H1 (cell line): ENCODE measurements at regions not wholly inside any gene's neighbourhood (a gene's known extent, or its start where the extent isn't known, plus 50 kb on each side); places are given as distances from the start of the nearest gene placed in this dataset.

Source experiments
- CTCF ChIA-PET: fragments of 300-600 bp; sonication (Branson Sonifier 250); formaldehyde crosslinking; loops from one replicate; lab custom pipeline; 2021; ENCODE audit not compliant: partially characterized antibody; lab: Charles Lee
- POLR2A ChIA-PET: fragments of 300-600 bp; sonication (Branson Sonifier 250); formaldehyde crosslinking; loops from one replicate; lab custom pipeline; 2021; ENCODE audit warnings: inconsistent platforms; ENCODE audit not compliant: partially characterized antibody; lab: Charles Lee
- DNase-seq, 2 experiments: peaks; one replicate each; pipeline versions ENCODE4 v3.0.0 to v3.0.0-alpha.2; 2010 to 2022; ENCODE audit warnings: low spot score in 2 of 2, low read depth in 1 of 2, mixed read lengths in 1 of 2
- FAIRE-seq: peaks from 2 replicates; lab custom pipeline; 2011; peaks lifted over from hg19 to GRCh38; lab: Jason Lieb, UNC
- H2AFZ ChIP-seq: 2 replicates; pipeline ENCODE4 v1.8.1; 2012; ENCODE audit warnings: low read length, inconsistent platforms
- H2AK5ac ChIP-seq: 2 replicates; pipeline ENCODE4 v1.6.1; 2013; ENCODE audit warnings: low read depth, low read length
- H2BK120ac ChIP-seq: replicated peaks from 2 replicates; pipeline ENCODE3; 2013; ENCODE audit warnings: low read depth, low read length, inconsistent platforms
- H2BK12ac ChIP-seq: 2 replicates; pipeline ENCODE4 v1.6.1; 2013; ENCODE audit warnings: low read depth, low read length
- H2BK15ac ChIP-seq: 2 replicates; pipeline ENCODE4 v1.6.1; 2013; ENCODE audit warnings: low read length
- H2BK20ac ChIP-seq: 2 replicates; pipeline ENCODE4 v1.6.1; 2013; ENCODE audit warnings: low read length
- H2BK5ac ChIP-seq: 2 replicates; pipeline ENCODE4 v1.6.1; 2013; ENCODE audit warnings: low read depth, low read length
- H3K14ac ChIP-seq: 2 replicates; pipeline ENCODE4 v1.6.1; 2013; ENCODE audit warnings: inconsistent platforms; ENCODE audit not compliant: insufficient read length
- H3K18ac ChIP-seq: 2 replicates; pipeline ENCODE4 v1.6.1; 2013; ENCODE audit warnings: low read length; ENCODE audit errors: extremely low read depth
- H3K23ac ChIP-seq: 2 replicates; pipeline ENCODE4 v1.6.1; 2013; ENCODE audit warnings: inconsistent platforms; ENCODE audit not compliant: insufficient read length
- H3K23me2 ChIP-seq: 2 replicates; pipeline ENCODE4 v1.6.1; 2013; ENCODE audit warnings: low read depth, low read length
- H3K27ac ChIP-seq: 2 replicates; pipeline ENCODE4 v1.6.1; 2011; ENCODE audit warnings: low read depth, low read length, inconsistent platforms
- H3K27me3 ChIP-seq, 4 experiments: replicated peaks in 1 of 4; 1 replicate in 1 of 4; 2 replicates in 3 of 4; pipeline versions ENCODE4 v1.6.1 to v1.8.1; 2011 to 2013; ENCODE audit warnings: low read length in 3 of 4, mild to moderate bottlenecking in 3 of 4, inconsistent platforms in 2 of 4, mixed read lengths in 2 of 4, moderate library complexity in 1 of 4; ENCODE audit not compliant: control insufficient read depth in 3 of 4, insufficient read depth in 3 of 4; ENCODE audit errors: extremely low read depth in 1 of 4
- H3K36me3 ChIP-seq, 4 experiments: 2 replicates each; pipeline versions ENCODE4 v1.6.1 to v1.8.1; 2011 to 2013; ENCODE audit warnings: mild to moderate bottlenecking in 4 of 4, low read length in 3 of 4, moderate library complexity in 2 of 4, control low read depth in 1 of 4, inconsistent platforms in 1 of 4; ENCODE audit not compliant: insufficient read depth in 4 of 4, control insufficient read depth in 2 of 4
- H3K4ac ChIP-seq: replicated peaks from 2 replicates; pipeline ENCODE3; 2013; ENCODE audit warnings: low read length, low read depth, mixed read lengths, inconsistent platforms; ENCODE audit not compliant: insufficient read length
- H3K4me1 ChIP-seq, 4 experiments: replicated peaks in 1 of 4; 1 replicate in 1 of 4; 2 replicates in 3 of 4; pipeline versions ENCODE4 v1.6.1 to v1.8.1; 2011 to 2013; ENCODE audit warnings: low read length in 3 of 4, inconsistent platforms in 2 of 4, mixed read lengths in 1 of 4; ENCODE audit not compliant: insufficient read depth in 4 of 4, control insufficient read depth in 3 of 4
- H3K4me2 ChIP-seq, 2 experiments: 2 replicates each; pipeline versions ENCODE4 v1.6.1 to v1.8.1; 2011 to 2013; ENCODE audit warnings: low read depth in 2 of 2, low read length in 2 of 2, control low read depth in 1 of 2, inconsistent platforms in 1 of 2, mild to moderate bottlenecking in 1 of 2; ENCODE audit not compliant: insufficient read depth in 1 of 2
- H3K4me3 ChIP-seq, 4 experiments: fragments of 200-600, 300-600 bp in 1 of 4; sonication (generic), shearing (Covaris generic), sonication (Bioruptor Twin) in 1 of 4; 2 replicates each; pipeline versions ENCODE4 v1.5.1 to v1.8.1; 2011 to 2016; ENCODE audit warnings: low read length in 4 of 4, low read depth in 3 of 4, control low read depth in 2 of 4, inconsistent platforms in 2 of 4, mild to moderate bottlenecking in 2 of 4, mixed read lengths in 1 of 4, moderate library complexity in 1 of 4; ENCODE audit not compliant: insufficient read depth in 2 of 4; ENCODE audit errors: extremely low read depth in 1 of 4
- H3K56ac ChIP-seq: replicated peaks from 2 replicates; pipeline ENCODE3; 2013; ENCODE audit warnings: low read depth, mild to moderate bottlenecking, mixed read lengths, low read length, inconsistent platforms; ENCODE audit not compliant: insufficient read length
- H3K79me1 ChIP-seq: 2 replicates; pipeline ENCODE4 v1.6.1; 2013; ENCODE audit warnings: low read depth, low read length, control low read depth
- H3K79me2 ChIP-seq, 2 experiments: 2 replicates each; pipeline versions ENCODE4 v1.6.1 to v1.8.1; 2012 to 2013; ENCODE audit warnings: low read length in 2 of 2, mild to moderate bottlenecking in 2 of 2, inconsistent platforms in 1 of 2; ENCODE audit not compliant: insufficient read depth in 2 of 2, control insufficient read depth in 1 of 2
- H3K9ac ChIP-seq, 4 experiments: replicated peaks in 1 of 4; 1 replicate in 1 of 4; 2 replicates in 3 of 4; pipeline versions ENCODE4 v1.6.1 to v1.8.1; 2011 to 2013; ENCODE audit warnings: low read depth in 3 of 4, low read length in 3 of 4, control low read depth in 2 of 4, mild to moderate bottlenecking in 2 of 4, moderate library complexity in 2 of 4, inconsistent platforms in 1 of 4; ENCODE audit errors: extremely low read depth in 1 of 4
- H3K9me3 ChIP-seq, 2 experiments: 2 replicates each; pipeline versions ENCODE4 v1.6.1 to v1.8.1; 2012 to 2013; ENCODE audit warnings: mild to moderate bottlenecking in 2 of 2, moderate library complexity in 2 of 2, control low read depth in 1 of 2, inconsistent platforms in 1 of 2, low read depth in 1 of 2, low read length in 1 of 2, mixed read lengths in 1 of 2; ENCODE audit not compliant: insufficient read depth in 2 of 2
- H4K20me1 ChIP-seq, 2 experiments: replicated peaks in 1 of 2; 2 replicates each; pipeline versions ENCODE3 to v1.8.1; 2011 to 2013; ENCODE audit warnings: inconsistent platforms in 2 of 2, low read length in 2 of 2, mild to moderate bottlenecking in 1 of 2; ENCODE audit not compliant: insufficient read depth in 2 of 2, control insufficient read depth in 1 of 2
- H4K5ac ChIP-seq: 2 replicates; pipeline ENCODE4 v1.6.1; 2013; ENCODE audit warnings: low read length, low read depth, mixed read lengths, inconsistent platforms; ENCODE audit not compliant: insufficient read length
- H4K8ac ChIP-seq: 2 replicates; pipeline ENCODE4 v1.8.0; 2013; ENCODE audit warnings: mild to moderate bottlenecking, moderate library complexity, low read length, inconsistent platforms; ENCODE audit not compliant: insufficient read depth; ENCODE audit errors: extremely low read depth
- H4K91ac ChIP-seq: replicated peaks from 2 replicates; pipeline ENCODE3; 2013; ENCODE audit warnings: low read length, mixed read lengths, inconsistent platforms; ENCODE audit not compliant: insufficient read length
- ASH2L ChIP-seq: fragments of 200-600, 300-600 bp; sonication (generic); IDR thresholded peaks from one replicate; pipeline ENCODE4 v1.7.1; 2017; ENCODE audit warnings: low read length
- EGR1 ChIP-seq: IDR thresholded peaks from 2 replicates; pipeline ENCODE4 v1.6.1; 2011; ENCODE audit warnings: low read depth, low read length, borderline replicate concordance
- JUN ChIP-seq: IDR thresholded peaks from 2 replicates; pipeline ENCODE4 v1.6.1; 2011; ENCODE audit warnings: low read depth, mild to moderate bottlenecking, improper control_type of control experiment, low read length
- NANOG ChIP-seq: IDR thresholded peaks from 2 replicates; pipeline ENCODE4 v1.6.1; 2011; ENCODE audit warnings: low read length, low read depth, mild to moderate bottlenecking, inconsistent platforms; ENCODE audit not compliant: insufficient read depth, poor library complexity, severe bottlenecking
- RFX5 ChIP-seq: IDR thresholded peaks from 2 replicates; pipeline ENCODE4 v1.6.1; 2011; ENCODE audit warnings: low read depth, low read length, improper control_type of control experiment, borderline replicate concordance
- SP1 ChIP-seq: IDR thresholded peaks from 2 replicates; pipeline ENCODE4 v1.6.1; 2011; ENCODE audit warnings: low read depth, low read length
- SRF ChIP-seq: IDR thresholded peaks from 2 replicates; pipeline ENCODE4 v1.6.1; 2011; ENCODE audit warnings: mild to moderate bottlenecking, low read depth, low read length, moderate library complexity
- TAF1 ChIP-seq: IDR thresholded peaks from 2 replicates; pipeline ENCODE4 v1.6.1; 2011; ENCODE audit warnings: mild to moderate bottlenecking, low read depth, low read length
- TCF12 ChIP-seq: IDR thresholded peaks from 2 replicates; pipeline ENCODE4 v1.6.1; 2011; ENCODE audit warnings: low read depth, mild to moderate bottlenecking, low read length
- TEAD4 ChIP-seq: IDR thresholded peaks from 2 replicates; pipeline ENCODE4 v1.6.1; 2012; ENCODE audit warnings: low read depth, low read length, inconsistent platforms, mixed read lengths
- WGBS, 2 experiments: shearing (Covaris generic) in 1 of 2; methylation state at CpG; one replicate each; pipeline versions ENCODE4 v1.1.6 to v1.1.7; 2013 to 2015; ENCODE audit warnings: low lambda C conversion rate in 2 of 2, mixed read lengths in 2 of 2, inconsistent platforms in 1 of 2, low coverage in 1 of 2, missing lambda C conversion rate in 1 of 2; ENCODE audit not compliant: insufficient replicate concordance in 2 of 2, insufficient coverage in 1 of 2, insufficient read length in 1 of 2; ENCODE audit errors: extremely low coverage in 1 of 2, missing lambda C conversion rate in 1 of 2; 5-methylcytosine and 5-hydroxymethylcytosine counted together

DNA sequence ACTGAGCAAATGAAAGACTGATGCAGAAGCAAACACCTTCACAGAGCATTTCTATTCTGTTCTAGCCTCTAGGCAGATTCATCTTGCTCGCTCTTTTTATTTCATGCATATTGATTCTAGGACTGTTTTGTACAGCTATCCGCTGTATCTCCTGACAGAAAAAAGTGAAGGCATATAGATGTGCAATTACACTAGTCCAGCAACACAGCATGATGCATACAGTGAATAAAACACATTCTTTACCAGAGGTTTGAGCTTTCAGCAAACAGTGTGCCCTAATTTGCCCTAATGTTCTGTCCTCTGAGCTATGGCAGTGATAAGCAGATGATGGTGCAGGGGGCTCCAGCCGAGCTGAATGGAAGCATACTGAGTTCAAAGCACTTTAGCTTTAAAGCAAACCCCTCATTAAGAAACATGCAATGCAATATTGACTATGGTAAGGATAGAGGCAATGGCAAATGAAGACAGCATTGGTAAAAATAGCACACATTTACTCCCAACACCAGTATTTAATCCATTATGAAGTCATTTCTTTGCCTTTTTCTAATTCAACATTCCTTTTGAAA lies 141.2 kb upstream of the RGPD4 start:
- H2BK15ac ChIP-seq, result no peak overlapping the region
- peaks cover 0 to 7% (median 3%) of the 10 kb centered on the region in 4 experiments; a peak in 2 of 7 replicates for H3K4me1 ChIP-seq
- H3K4ac ChIP-seq, result no peak overlapping the region
- WGBS, 2 experiments, result 94% methylated on average over 3 of the region's 3 CpGs; no CpG with 5 or more reads in 1 of the 2 experiments
- no peak overlapping the region for H3K18ac ChIP-seq
- no peak overlapping the region for H3K14ac ChIP-seq
- no peaks in the 10 kb centered on the region for H4K20me1 ChIP-seq
- DNase-seq (no peak), FAIRE-seq (no peak)
- no peaks in the 10 kb centered on the region for H3K79me1 ChIP-seq
- H2BK20ac ChIP-seq, result no peak overlapping the region
- no peak overlapping the region for H2BK120ac ChIP-seq
- H3K27me3 ChIP-seq, result peaks cover 0 to 1% (median 0%) of the 10 kb centered on the region in 4 experiments; a peak in 1 of 7 replicates
- H3K36me3 ChIP-seq, result no peaks in the 10 kb centered on the region
- H3K56ac ChIP-seq, result no peak overlapping the region
- POLR2A ChIA-PET, result no interaction called here
- no peaks in the 10 kb centered on the region for H3K23me2 ChIP-seq
- H2AFZ ChIP-seq, result no peak overlapping the region
- no peak overlapping the region for H3K23ac ChIP-seq
- no peak overlapping the region for H4K5ac ChIP-seq
- no peak overlapping the region for H2BK12ac ChIP-seq
- TF ChIP-seq TCF12 (no peak), TAF1 (no peak), SP1 (no peak), JUN (no peak), ASH2L (no peak), EGR1 (no peak), SRF (no peak), NANOG (no peak), RFX5 (no peak), TEAD4 (no peak)
- CTCF ChIA-PET, result interaction anchor here (0.6 to 1.0 kb wide), 2 partner anchors 8 to 10 kb away, joined by 3 read pairs; no protein-coding TSS in a partner anchor
- H3K9me3 ChIP-seq, result no peaks in the 10 kb centered on the region
- no peak overlapping the region for H4K8ac ChIP-seq
- H3K9ac ChIP-seq, result no peak overlapping the region
- H4K91ac ChIP-seq, result no peak overlapping the region
- no peak overlapping the region for H2BK5ac ChIP-seq
- H3K4me3 ChIP-seq, result no peak overlapping the region
- no peak overlapping the region for H3K4me2 ChIP-seq
- no peak overlapping the region for H3K27ac ChIP-seq
- H2AK5ac ChIP-seq, result no peak overlapping the region
- no peaks in the 10 kb centered on the region for H3K79me2 ChIP-seq
